ENCODE measurements at regions not wholly inside any gene's neighbourhood (a gene's known extent, or its start where the extent isn't known, plus 50 kb on each side); places are given as distances from the start of the nearest gene placed in this dataset.

GRCh38 chr7:51366930-51367613 is 50.5 kb upstream of the COBL start:
- Histone ChIP-seq H3K4me3 (no peak overlapping the region), H3K36me3 (ENCODE audit: low read depth, missing control alignments) (no peaks in the 10 kb centered on the region), H3K9me3 (no peaks in the 10 kb centered on the region), H3K4me1 (no peaks in the 10 kb centered on the region), H3K27me3 (no peaks in the 10 kb centered on the region), H3K27ac (no peak overlapping the region)
- WGBS, 2 donors, result 25 to 38% methylated on average over 4 to 6 of the region's 6 CpGs
- intact Hi-C loops (cut with DNase I; ENCODE audit: low total_unique reads), result loop anchor here (10.0 kb wide), 1 partner anchor 202 kb away; no protein-coding TSS in a partner anchor
- peak; percentile 47 for DNase-seq
- TF ChIP-seq POLR2A (IDR thresholded peaks at IDR 0.05) (no peak), CTCF (IDR thresholded peaks at IDR 0.05) (peak in 2 of 3 experiments; percentile 46 to 66)

Small RNA genes in the stretch of these regions (small RNA-seq; reads per million reads assigned to genes)
- gene RF00322 (0 reads per million in 2 donors), gene RN7SL292P (0 reads per million in 2 donors), gene ROBO2P1 (0 reads per million in 2 donors)

Data from testis (tissue), 2 donors.